Mesenteric fat pad (tissue), 1 donor: ENCODE measurements at regions not wholly inside any gene's neighbourhood (a gene's known extent, or its start where the extent isn't known, plus 50 kb on each side); places are given as distances from the start of the nearest gene placed in this dataset.
A peak's percentile ranks its signal among the peaks of the same experiment; 100 is the strongest.

ENCODE experiments used
- DNase-seq: peaks from one replicate; pipeline ENCODE4 v3.0.0-alpha.2; 2020; ENCODE audit warnings: low spot score
- donor health status: DM: yes; HTN: yes; CAD: no.

GRCh38 chr4:4808086-4808485 is 51.4 kb upstream of the MSX1 start:
- DNase-seq, result no peak

GRCh38 chr4:4805887-4806286 is 53.6 kb upstream of the MSX1 start:
- DNase-seq, result peak; percentile 55

DNA sequence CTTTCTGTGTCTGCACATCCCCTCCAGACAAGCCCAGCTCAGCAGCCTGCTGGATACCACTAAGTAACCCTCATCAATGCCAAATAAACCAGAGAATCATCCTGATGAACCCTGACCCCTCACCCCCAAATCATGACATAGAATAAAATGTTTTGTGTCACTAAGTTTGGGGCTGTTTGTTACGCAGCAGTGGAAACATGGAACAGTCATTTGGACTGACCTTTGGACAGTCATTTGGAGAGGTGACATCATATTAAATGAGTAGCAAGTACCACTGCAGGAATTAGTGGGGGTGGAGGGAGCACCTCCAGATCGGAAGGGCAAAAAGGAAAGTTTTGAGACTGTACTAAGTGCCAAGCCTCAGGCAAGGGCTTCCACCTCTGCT is 55.6 kb upstream of the MSX1 start:
- no peak for DNase-seq

GRCh38 chr4:4803216-4803911 is 56.1 kb upstream of the MSX1 start:
- peak; percentile 51 for DNase-seq

DNA sequence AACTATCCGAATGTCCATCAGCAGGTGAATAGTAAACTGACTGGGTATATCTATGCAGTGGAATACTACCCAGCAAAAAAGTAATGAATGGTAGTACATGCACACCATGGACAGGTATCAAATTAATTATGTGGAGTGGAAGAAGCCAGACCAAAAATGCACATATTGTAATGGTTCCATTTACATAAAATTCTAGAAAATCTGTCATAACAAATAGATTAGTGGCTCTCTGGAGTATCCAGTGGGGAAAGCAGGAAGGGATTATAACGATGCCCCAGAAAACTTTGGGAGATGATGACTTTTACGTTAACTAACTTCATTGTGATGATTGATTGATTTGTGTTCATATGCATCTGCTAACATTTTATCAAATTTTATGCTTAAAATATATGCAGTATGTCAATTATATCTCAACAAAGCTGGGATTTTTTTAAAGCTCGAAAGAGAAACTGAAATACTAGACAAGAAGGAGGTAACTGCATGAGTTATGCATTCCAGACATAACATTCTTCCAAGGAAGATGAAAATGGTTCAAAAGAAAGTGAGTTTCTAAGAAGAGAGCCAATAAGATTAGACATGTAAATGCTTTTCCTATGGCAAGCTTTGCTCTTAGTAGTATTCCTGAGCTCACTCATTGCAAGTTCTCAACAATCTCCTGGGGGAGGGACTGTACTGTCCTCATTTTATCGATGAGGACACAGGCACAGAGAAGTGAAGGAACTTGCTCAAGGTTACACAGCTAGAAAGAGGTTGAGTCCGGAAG is 58.6 kb upstream of the MSX1 start:
- no peak for DNase-seq

DNA sequence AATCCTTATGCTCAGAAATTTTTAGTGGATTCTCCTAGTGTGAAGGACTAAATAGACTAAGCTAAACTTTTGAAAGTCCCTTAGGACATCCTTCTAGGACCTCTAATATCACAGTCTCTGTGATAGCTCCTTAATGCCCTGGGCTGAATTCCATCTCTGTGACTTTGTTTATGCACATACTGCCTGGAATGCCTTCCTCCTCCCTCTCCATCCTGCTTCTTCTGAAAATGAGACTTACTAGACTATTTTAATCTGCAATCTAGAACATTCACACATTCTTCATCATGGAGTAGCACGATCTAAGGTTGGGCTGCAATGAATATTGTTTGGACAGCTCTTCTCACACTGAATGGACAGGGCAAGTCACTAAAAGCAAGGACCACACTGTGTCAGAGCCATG is 65.0 kb upstream of the MSX1 start:
- DNase-seq, result no peak

DNA sequence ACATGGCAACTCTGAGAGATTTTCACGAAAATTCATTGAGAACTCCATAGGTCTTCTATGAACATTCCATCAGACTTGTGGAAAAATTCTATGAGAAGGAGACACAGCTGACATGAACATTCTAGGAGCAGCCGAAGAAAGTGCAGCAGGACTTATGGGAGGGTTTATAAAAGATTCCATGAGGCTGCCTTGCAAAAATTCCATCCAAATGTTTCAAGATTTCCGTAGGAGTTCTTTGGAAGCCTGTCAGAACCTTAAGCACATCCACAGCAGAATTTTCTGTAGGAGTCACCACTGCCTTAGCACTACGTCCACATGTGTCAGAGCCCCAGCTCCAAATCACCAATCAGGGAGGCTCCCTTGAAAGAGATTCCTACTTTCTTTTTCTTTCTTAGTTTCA is 67.0 kb upstream of the MSX1 start:
- DNase-seq, result no peak

DNA sequence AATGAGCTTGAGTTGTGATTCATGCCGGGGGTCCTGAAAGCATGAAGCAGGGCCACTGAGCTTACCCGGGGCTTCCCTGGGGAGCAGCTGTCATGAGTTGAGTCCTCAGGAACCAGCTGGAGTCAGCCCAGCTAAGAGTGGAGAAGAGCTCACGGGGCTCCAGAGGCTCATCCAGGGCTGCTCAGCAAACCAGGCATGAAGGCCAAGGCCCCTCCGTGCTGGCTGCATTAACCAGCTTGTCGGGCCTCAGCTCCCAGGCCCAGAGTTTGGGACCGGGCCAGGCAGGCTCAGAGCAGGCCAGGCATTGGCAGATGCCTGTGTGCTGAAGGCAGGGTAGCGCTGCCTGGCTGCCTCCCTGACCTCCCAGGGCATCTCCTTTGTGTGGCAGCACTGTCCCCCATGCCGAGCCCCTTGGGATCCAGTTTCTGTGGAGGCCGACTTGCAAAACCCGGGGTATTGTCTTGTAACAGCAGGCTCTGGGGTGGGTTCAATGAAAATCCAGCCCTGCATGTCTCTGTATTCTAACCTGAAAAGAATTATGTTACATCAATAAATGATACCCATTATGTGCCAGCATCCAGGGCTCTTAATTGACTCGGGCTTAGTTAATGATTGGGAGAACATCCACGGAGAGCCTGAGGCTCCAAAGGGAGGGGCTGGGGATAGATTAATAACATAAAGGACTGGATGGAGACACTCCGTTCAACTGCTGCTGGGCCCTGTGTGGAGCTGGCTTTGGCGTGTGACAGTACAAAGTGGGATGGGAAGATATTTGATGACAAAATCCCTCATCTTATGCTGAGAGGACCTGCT is 68.0 kb upstream of the MSX1 start:
- DNase-seq, result peak; percentile 76

DNA sequence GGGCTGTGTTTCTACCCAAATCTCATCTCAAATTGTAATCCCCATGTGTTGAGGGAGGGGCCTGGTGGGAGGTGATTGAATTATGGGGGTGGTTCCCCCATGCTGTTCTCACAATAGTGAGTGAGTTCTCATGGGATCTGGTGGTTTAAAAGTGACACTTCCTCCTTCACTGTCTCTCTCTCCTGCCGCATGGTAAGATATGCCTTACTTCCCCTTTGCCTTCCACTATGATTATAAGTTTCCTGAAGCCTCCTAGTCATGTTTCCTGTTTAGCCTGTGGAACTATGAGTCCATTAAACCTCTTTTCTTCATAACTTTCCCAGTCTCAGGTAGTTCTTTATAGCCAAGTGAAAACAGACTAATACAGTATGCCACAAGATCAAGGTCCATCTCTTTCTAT is 70.0 kb upstream of the MSX1 start:
- DNase-seq, result no peak

DNA sequence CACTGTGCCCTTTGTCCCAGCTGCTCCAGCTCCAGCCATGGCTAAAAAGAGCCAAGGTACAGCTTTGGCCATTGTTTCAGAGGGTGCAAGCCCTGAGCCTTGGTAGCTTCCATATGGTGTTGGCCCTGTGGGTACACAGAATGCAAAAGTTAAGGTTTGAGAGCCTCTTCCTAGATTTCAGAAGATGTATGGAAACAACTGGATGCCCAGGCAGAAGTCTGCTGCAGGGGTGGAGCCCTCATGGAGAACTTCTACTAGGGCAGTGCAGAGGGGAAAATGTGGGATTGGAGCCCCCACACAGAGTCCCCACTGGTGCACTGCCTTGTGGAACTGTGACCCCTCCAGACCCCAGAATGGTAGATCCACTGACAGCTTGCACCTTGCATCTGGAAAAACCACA is 70.9 kb upstream of the MSX1 start:
- peak; percentile 65 for DNase-seq

GRCh38 chr4:4787421-4787820 is 72.0 kb upstream of the MSX1 start:
- DNase-seq, result peak; percentile 8

GRCh38 chr4:4784379-4784778 is 75.1 kb upstream of the MSX1 start:
- DNase-seq, result peak; percentile 37

DNA sequence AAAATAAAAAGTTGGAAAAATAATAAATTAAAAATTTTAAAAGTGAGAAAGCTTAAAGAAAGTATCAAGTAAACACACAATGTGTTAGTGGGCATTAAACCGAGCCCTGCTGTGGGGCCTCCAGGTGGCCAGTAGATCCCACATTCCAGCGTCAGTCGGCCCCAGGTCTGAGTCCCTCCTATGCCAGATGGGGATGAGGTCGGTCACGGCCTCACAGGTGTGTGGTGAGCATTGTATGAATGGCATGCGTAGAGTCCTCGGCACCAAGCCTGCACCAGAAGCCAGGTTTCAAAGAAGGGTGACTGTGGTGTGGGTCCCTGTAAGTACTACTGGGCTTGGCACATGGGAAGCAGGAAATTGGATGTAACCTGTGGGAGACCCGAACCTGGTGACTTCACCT is 75.6 kb upstream of the MSX1 start:
- DNase-seq, result peak; percentile 59

DNA sequence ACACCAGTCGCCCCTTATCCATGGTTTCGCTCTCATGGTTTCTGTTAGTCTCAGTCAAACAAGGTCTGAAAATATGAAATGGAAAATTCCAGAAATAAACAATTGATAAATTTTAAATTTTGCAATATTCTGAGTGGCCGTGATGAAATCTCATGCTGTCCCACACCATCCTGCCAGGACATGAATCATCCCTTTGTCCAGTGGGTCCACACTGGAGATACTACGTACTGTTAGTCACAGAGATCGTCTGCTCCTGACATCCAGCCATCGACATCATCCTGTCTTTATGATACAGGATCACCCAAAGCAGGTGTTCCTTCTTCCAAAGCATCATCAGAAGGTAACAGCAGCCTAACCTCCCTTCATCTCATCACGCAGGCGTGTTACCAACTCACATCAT is 76.5 kb upstream of the MSX1 start:
- DNase-seq, result no peak

DNA sequence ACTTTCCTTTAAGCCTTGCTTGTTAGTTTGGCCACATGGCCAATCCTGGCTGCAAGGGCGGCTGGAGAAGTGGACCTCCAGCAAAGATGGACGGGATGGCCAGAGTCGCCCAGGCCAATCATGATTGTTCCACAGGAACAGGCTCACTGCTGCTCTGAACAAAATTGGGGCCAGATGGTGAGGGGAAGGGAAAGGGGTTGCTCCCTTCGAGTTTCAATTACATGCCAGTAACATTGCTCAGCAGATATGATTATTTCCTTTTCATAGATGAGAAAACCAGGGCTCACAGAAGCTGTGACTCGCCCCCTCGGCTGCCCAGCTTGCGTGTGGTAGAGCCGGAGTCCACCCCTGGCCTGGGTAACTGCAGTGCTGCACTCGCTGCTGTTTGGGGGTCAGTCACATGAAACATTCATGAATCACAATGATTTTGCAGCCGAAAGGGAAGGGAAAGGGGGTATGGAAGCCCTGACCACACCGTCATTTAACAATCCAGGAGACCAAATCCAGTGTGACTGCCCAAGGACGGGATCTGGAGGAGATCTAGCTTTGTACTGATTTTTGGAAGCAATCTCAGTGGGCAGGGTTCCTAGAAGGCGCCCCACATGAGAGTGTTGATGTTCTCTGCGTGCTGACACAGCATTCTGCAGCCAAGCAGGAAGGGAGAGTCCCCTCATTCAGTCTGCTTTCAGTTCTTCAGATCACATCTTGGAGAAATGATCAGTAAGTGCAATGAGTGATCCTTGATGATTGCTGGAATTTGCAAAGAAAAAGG is 77.3 kb upstream of the MSX1 start:
- peak; percentile 51 for DNase-seq

- DNase-seq, result peak; percentile 47
These were observed 78.7 kb upstream of the MSX1 start for GRCh38 chr4:4780729-4781244.

DNA sequence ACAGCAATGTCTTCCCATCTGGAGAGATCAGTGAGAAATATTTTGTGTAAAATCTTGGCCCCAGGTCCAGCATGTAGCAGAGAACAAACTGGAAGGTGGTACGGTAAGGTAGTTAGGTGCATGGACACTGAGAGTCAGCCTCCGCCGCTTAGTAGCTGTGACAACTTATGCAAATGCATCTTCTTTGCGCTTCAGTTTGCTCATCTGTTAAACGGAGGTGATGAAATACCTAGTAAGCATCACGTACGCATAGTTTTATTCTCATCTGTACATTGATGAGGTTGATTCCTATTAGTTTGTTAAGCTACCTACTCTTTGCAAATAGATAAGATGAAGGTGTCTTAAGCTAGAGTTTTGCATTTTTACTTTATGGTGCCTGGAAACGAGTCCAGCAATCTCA is 80.0 kb upstream of the MSX1 start:
- DNase-seq, result no peak

GRCh38 chr4:4779054-4779453 is 80.4 kb upstream of the MSX1 start:
- peak; percentile 30 for DNase-seq

GRCh38 chr4:4778554-4778953 is 80.9 kb upstream of the MSX1 start:
- DNase-seq, result peak; percentile 28

GRCh38 chr4:4776934-4777333 is 82.5 kb upstream of the MSX1 start:
- peak; percentile 76 for DNase-seq

GRCh38 chr4:4776335-4776734 is 83.1 kb upstream of the MSX1 start:
- peak; percentile 24 for DNase-seq
